Common myeloid progenitor, CD34-positive (primary cell): ENCODE measurements at regions not wholly inside any gene's neighbourhood (a gene's known extent, or its start where the extent isn't known, plus 50 kb on each side); places are given as distances from the start of the nearest gene placed in this dataset.

ENCODE experiments used
- CTCF ChIA-PET: fragments of 350-600 bp; sonication (Branson Sonifier 250); formaldehyde crosslinking; loops from one replicate; lab custom pipeline; 2021; ENCODE audit warnings: antibody characterized with exemption; lab: Charles Lee
- POLR2A ChIA-PET: fragments of 350-600 bp; sonication (Branson Sonifier 250); formaldehyde crosslinking; loops from one replicate; lab custom pipeline; 2021; ENCODE audit warnings: antibody characterized with exemption; lab: Charles Lee
- DNase-seq, 3 donors: peaks; one replicate each; pipeline versions ENCODE4 v3.0.0 to v3.0.0-alpha.2; 2013
- H3K27ac ChIP-seq, 2 experiments: 1 replicate in 1 of 2; 2 replicates in 1 of 2; pipeline ENCODE4 v1.7.0; 2013; ENCODE audit warnings: inconsistent platforms in 2 of 2, low read length in 2 of 2, mild to moderate bottlenecking in 2 of 2, low read depth in 1 of 2, moderate library complexity in 1 of 2; ENCODE audit not compliant: severe bottlenecking in 2 of 2, insufficient read depth in 1 of 2, poor library complexity in 1 of 2
- H3K27me3 ChIP-seq, 5 experiments: replicated peaks in 2 of 5; 1 replicate in 3 of 5; 2 replicates in 2 of 5; pipeline versions ENCODE4 v1.6.1 to v1.7.0; 2013; ENCODE audit warnings: low read length in 4 of 5, mild to moderate bottlenecking in 2 of 5, moderate library complexity in 2 of 5, inconsistent platforms in 1 of 5; ENCODE audit not compliant: insufficient read depth in 5 of 5, control insufficient read depth in 4 of 5
- H3K36me3 ChIP-seq, 4 experiments: 1 replicate in 2 of 4; 2 replicates in 2 of 4; pipeline versions ENCODE4 v1.6.1 to v1.7.0; 2013; ENCODE audit warnings: low read length in 3 of 4, control low read depth in 1 of 4, mild to moderate bottlenecking in 1 of 4; ENCODE audit not compliant: control insufficient read depth in 4 of 4, insufficient read depth in 4 of 4
- H3K4me1 ChIP-seq, 4 experiments: 1 replicate in 3 of 4; 2 replicates in 1 of 4; pipeline versions ENCODE4 v1.6.1 to v1.7.1; 2013; ENCODE audit warnings: low read length in 3 of 4, mild to moderate bottlenecking in 3 of 4, control low read depth in 1 of 4, inconsistent platforms in 1 of 4, moderate library complexity in 1 of 4; ENCODE audit not compliant: control insufficient read depth in 4 of 4, insufficient read depth in 4 of 4; ENCODE audit errors: control extremely low read depth in 1 of 4
- H3K4me3 ChIP-seq, 7 experiments: 1 replicate in 4 of 7; 2 replicates in 3 of 7; pipeline versions ENCODE4 v1.5.1 to v1.7.0; 2013; ENCODE audit warnings: mild to moderate bottlenecking in 7 of 7, low read length in 6 of 7, moderate library complexity in 6 of 7, inconsistent platforms in 2 of 7, low read depth in 2 of 7, control low read depth in 1 of 7; ENCODE audit not compliant: insufficient read depth in 4 of 7, control insufficient read depth in 1 of 7; ENCODE audit errors: extremely low read depth in 1 of 7
- H3K9me3 ChIP-seq, 5 experiments: 1 replicate in 4 of 5; 2 replicates in 1 of 5; pipeline versions ENCODE4 v1.6.1 to v1.7.1; 2013; ENCODE audit warnings: low read length in 4 of 5, mild to moderate bottlenecking in 2 of 5, inconsistent platforms in 1 of 5, low read depth in 1 of 5, moderate library complexity in 1 of 5; ENCODE audit not compliant: control insufficient read depth in 4 of 5, insufficient read depth in 2 of 5; ENCODE audit errors: control extremely low read depth in 1 of 5
- WGBS: methylation state at CpG from one replicate; pipeline ENCODE4 v1.1.5; 2013; ENCODE audit not compliant: insufficient coverage; 5-methylcytosine and 5-hydroxymethylcytosine counted together

DNA sequence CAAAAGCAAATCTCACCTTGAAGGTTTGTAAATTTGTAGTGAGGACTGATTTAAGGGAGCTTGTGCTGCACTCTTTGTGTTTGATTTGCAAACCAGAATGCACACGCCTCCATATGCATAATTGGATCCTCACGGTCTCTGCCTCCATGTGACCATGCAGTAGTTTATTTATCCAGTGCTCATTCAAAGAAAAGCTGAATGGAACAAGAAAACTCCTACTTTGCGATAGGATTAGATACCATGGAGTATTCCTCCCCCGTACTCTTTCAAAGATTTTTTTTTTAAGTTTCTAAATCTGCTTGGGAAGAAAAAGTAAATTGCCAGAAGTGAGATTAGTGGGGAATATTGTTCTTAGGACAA lies 290.4 kb upstream of the TUT7 start:
- DNase-seq, result no peak
- Histone ChIP-seq H3K36me3 (no peaks in the 10 kb centered on the region), H3K4me3 (no peak overlapping the region), H3K4me1 (no peaks in the 10 kb centered on the region), H3K27me3 (peaks cover 0 to 3% (median 0%) of the 10 kb centered on the region in 5 experiments), H3K9me3 (no peaks in the 10 kb centered on the region), H3K27ac (no peak overlapping the region)
- CTCF ChIA-PET, result no interaction called here
- POLR2A ChIA-PET, result no interaction called here
- WGBS, result 96% methylated on average over 3 of the region's 4 CpGs

DNA sequence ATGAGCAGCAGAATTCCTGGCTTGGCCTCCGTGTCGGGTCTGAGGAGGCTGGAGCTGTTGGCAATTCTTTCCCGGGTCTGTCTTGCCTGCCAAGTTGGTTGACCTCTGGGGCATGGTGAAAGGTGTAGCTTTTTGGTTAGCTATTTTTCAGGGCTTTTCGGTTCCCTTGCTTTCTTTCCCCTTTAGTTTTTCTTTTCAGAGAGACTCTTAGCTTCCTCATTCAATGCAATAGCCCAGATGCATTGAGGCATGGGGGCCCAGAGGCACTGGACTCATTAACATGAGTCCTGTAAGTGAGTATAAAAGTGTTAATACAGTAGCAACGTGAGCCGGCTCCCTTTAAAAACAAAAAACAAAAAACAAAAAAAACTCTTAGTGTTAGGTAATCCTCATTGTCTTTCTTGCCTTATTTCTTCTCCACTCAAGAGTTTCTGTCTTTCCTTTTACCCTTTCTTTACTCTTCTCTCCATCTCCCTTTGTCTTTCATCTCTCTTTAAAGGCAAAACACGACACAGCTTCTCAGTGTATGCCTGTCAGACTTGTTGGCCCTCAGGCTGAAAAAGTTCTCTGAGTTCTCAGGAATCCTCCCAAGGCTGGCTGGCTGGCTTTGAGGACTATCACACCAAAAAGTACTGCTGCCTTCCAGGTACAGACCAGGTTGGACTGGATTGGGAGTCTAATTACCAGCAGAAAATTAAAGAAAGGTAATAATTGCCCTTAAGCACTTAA lies 289.9 kb upstream of the TUT7 start:
- POLR2A ChIA-PET, result no interaction called here
- Histone ChIP-seq H3K27ac (no peak overlapping the region), H3K36me3 (no peaks in the 10 kb centered on the region), H3K4me3 (no peak overlapping the region), H3K9me3 (no peaks in the 10 kb centered on the region), H3K27me3 (peaks cover 0 to 3% (median 0%) of the 10 kb centered on the region in 5 experiments), H3K4me1 (no peaks in the 10 kb centered on the region)
- WGBS, result 89% methylated on average over 3 of the region's 7 CpGs
- CTCF ChIA-PET, result no interaction called here
- DNase-seq, result no peak

- Histone ChIP-seq H3K4me3 (no peak overlapping the region), H3K27me3 (peaks cover 0 to 7% (median 3%) of the 10 kb centered on the region in 5 experiments), H3K36me3 (no peaks in the 10 kb centered on the region), H3K4me1 (no peaks in the 10 kb centered on the region), H3K9me3 (no peaks in the 10 kb centered on the region), H3K27ac (no peak overlapping the region)
- DNase-seq, result no peak
- CTCF ChIA-PET, result no interaction called here
- POLR2A ChIA-PET, result no interaction called here
- 92% methylated on average over 4 of the region's 5 CpGs for WGBS
Measured at GRCh38 chr9:86642721-86643120, 288.5 kb upstream of the TUT7 start.

DNA sequence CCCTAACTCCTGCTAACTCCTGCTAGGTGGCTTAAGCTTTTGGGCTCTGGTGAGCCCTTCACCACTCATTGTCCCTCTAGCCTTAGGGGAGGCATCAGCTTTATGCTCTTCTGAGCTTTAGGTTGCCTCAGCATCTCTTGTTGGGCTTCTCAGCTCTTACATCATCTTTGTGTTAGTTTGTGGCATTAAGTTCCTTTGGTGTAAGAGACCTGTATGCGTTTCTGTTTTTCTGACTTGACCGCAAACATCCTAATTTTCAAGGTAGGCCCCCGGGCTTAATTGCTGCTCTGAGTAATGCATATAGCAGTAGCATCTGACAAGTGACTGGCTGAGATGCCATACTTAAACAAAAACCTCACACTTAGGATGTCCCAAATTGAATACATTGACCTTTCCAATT lies 287.8 kb upstream of the TUT7 start:
- Histone ChIP-seq H3K36me3 (no peaks in the 10 kb centered on the region), H3K4me1 (no peaks in the 10 kb centered on the region), H3K27ac (no peak overlapping the region), H3K4me3 (no peak overlapping the region), H3K27me3 (peaks cover 0 to 10% (median 3%) of the 10 kb centered on the region in 5 experiments), H3K9me3 (no peaks in the 10 kb centered on the region)
- 100% methylated on average over 2 of the region's 3 CpGs for WGBS
- ChIA-PET POLR2A (no interaction called here), CTCF (no interaction called here)
- no peak for DNase-seq

- WGBS, result 83% methylated on average over 4 of the region's 5 CpGs
- ChIA-PET CTCF (no interaction called here), POLR2A (no interaction called here)
- Histone ChIP-seq H3K9me3 (no peaks in the 10 kb centered on the region), H3K4me3 (no peak overlapping the region), H3K36me3 (no peaks in the 10 kb centered on the region), H3K27ac (no peak overlapping the region), H3K4me1 (no peaks in the 10 kb centered on the region), H3K27me3 (peaks cover 0 to 14% (median 7%) of the 10 kb centered on the region in 5 experiments)
- DNase-seq, result no peak
Measured at GRCh38 chr9:86639899-86640379, 285.7 kb upstream of the TUT7 start.

DNA sequence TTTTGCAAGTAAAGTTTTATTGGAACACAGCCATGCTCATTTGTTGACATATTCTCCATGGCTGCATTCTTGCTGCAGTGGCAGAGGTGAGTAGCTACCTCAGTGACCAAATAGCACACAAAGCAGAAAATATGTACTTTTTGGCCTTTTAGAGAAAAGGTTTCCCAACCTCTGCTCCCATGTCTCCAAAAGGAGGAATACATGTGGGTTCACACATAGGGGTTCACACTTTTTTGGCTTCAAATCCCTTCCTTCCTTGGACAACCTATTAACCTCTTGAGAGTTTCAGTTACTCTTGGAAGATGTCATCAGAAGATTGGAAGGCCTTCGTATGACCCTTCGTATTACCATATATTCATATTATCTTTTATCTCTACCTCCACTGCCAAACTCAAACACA lies 285.1 kb upstream of the TUT7 start:
- H3K9me3 ChIP-seq, result no peaks in the 10 kb centered on the region
- DNase-seq, result no peak
- peaks cover 0 to 14% (median 7%) of the 10 kb centered on the region in 5 experiments for H3K27me3 ChIP-seq
- POLR2A ChIA-PET, result no interaction called here
- no peaks in the 10 kb centered on the region for H3K4me1 ChIP-seq
- no peak overlapping the region for H3K4me3 ChIP-seq
- 100% methylated on average over 2 of the region's 2 CpGs for WGBS
- CTCF ChIA-PET, result interaction anchor here (0.9 kb wide), 1 partner anchor 21 kb away, joined by 3 read pairs; no protein-coding TSS in a partner anchor
- H3K36me3 ChIP-seq, result no peaks in the 10 kb centered on the region
- H3K27ac ChIP-seq, result no peak overlapping the region

DNA sequence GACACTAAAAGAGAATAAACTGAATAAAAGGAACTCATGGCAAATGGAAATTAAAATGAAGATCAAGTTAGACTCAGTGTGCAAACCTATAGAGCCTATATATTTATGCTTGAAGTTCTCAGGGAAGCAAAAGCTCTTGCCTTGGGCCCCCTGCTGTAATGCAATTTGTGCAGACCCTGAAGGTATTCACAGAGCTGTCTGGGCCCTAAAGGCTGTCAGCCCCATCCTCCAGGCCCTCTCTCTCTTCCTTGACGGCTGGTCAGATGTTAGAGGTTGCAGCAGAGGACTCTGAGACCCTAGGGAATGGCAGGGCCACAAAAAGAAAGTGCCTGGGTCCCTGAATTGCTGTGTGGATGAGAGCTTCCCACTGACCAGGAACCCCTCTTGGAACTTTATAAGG lies 283.9 kb upstream of the TUT7 start:
- H3K36me3 ChIP-seq, result no peaks in the 10 kb centered on the region
- POLR2A ChIA-PET, result no interaction called here
- CTCF ChIA-PET, result interaction anchor here (0.6 to 1.9 kb wide), 8 partner anchors 8 to 1381 kb away, joined by 3 to 6 read pairs (median 3); no protein-coding TSS in a partner anchor
- WGBS, result no CpG with 5 or more reads among the region's 1 CpG
- peaks cover 0 to 14% (median 5%) of the 10 kb centered on the region in 5 experiments for H3K27me3 ChIP-seq
- DNase-seq, result no peak
- no peaks in the 10 kb centered on the region for H3K4me1 ChIP-seq
- H3K27ac ChIP-seq, result no peak overlapping the region
- no peak overlapping the region for H3K4me3 ChIP-seq
- no peaks in the 10 kb centered on the region for H3K9me3 ChIP-seq
